ENCODE measurements at regions not wholly inside any gene's neighbourhood (a gene's known extent, or its start where the extent isn't known, plus 50 kb on each side); places are given as distances from the start of the nearest gene placed in this dataset.

DNA sequence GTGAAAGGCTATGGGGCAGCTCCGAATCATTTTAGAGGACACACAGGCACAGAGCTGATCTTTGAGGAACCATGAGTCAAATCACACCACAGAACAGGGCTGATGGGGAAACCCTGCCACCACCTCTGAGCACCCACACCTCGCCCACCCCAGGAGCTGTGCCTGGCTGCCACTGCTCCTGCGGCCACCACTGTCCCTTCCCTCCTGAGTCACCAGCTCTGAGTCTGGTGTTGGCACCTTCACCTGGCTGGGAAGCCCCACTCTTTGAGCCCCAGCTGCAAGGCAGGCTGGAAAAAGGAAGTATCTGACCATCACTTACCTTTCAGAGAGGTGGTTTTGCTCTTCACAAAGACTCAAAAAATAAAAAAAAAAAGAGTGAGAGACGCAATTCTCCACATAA, 63.6 kb upstream of the MEF2A start:
- TF ChIP-seq POLR2A (IDR thresholded peaks at IDR 0.05) (no peak), EP300 (IDR thresholded peaks at IDR 0.05; ENCODE audit: low read depth) (no peak)
- TF ChIP-seq, protein P1, sequence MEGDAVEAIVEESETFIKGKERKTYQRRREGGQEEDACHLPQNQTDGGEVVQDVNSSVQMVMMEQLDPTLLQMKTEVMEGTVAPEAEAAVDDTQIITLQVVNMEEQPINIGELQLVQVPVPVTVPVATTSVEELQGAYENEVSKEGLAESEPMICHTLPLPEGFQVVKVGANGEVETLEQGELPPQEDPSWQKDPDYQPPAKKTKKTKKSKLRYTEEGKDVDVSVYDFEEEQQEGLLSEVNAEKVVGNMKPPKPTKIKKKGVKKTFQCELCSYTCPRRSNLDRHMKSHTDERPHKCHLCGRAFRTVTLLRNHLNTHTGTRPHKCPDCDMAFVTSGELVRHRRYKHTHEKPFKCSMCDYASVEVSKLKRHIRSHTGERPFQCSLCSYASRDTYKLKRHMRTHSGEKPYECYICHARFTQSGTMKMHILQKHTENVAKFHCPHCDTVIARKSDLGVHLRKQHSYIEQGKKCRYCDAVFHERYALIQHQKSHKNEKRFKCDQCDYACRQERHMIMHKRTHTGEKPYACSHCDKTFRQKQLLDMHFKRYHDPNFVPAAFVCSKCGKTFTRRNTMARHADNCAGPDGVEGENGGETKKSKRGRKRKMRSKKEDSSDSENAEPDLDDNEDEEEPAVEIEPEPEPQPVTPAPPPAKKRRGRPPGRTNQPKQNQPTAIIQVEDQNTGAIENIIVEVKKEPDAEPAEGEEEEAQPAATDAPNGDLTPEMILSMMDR (IDR thresholded peaks at IDR 0.05) = no peak

Measured in transverse colon (tissue), 3 donors.